ENCODE measurements at regions not wholly inside any gene's neighbourhood (a gene's known extent, or its start where the extent isn't known, plus 50 kb on each side); places are given as distances from the start of the nearest gene placed in this dataset.

DNA sequence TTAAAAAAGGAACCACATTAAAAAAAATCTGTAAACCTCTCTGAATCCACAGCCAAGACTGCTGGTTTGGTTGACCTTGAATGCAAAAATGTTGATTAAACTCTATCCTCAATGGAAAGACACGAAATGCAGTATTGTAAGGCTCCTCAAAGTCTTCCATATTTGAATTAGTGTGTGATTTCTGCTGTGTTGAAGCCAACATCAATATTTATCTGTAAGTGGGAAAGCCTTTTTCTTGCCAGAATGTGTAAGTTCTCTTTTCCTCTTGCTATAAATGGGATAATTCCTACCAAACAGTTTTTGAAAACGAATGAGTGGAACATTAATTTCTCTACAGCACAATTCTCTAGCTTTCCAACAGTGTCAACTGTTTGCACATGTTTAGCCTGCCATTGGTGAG, 422.1 kb upstream of the TNC start:
- no peak for TF ChIP-seq EZH2 (IDR thresholded peaks at IDR 0.05; ENCODE audit: insufficient read depth, poor library complexity, severe bottlenecking)
- no peak for TF ChIP-seq EZH2phosphoT487 (IDR thresholded peaks at IDR 0.05; ENCODE audit: insufficient read depth, low read depth)
